ENCODE measurements at regions not wholly inside any gene's neighbourhood (a gene's known extent, or its start where the extent isn't known, plus 50 kb on each side); places are given as distances from the start of the nearest gene placed in this dataset.
"Not testable (repeated sequence)": the region's sequence is repeated elsewhere in the genome, so short reads cannot be mapped to it uniquely, and the experiment has no call there.

GRCh38 chr3:148534089-148534988 is 163.4 kb upstream of the AGTR1 start:
- no peak for DNase-seq

GRCh38 chr3:148535001-148535400 is 162.7 kb upstream of the AGTR1 start:
- no peak for DNase-seq

- no peak for DNase-seq
Measured at GRCh38 chr3:148540266-148540665, 157.4 kb upstream of the AGTR1 start.

- DNase-seq = no peak
Measured at GRCh38 chr3:148540851-148541250, 156.9 kb upstream of the AGTR1 start.

GRCh38 chr3:148546959-148547358 is 150.7 kb upstream of the AGTR1 start:
- DNase-seq = no peak

GRCh38 chr3:148551767-148552260 is 145.9 kb upstream of the AGTR1 start:
- DNase-seq = no peak

GRCh38 chr3:148554367-148554766 is 143.3 kb upstream of the AGTR1 start:
- no peak for DNase-seq

- no peak for DNase-seq
Measured at GRCh38 chr3:148556664-148557063, 141.0 kb upstream of the AGTR1 start.

GRCh38 chr3:148577579-148577978 is 120.1 kb upstream of the AGTR1 start:
- not testable (repeated sequence) for DNase-seq

- DNase-seq = no peak
Measured at GRCh38 chr3:148582126-148582525, 115.6 kb upstream of the AGTR1 start.

- no peak for DNase-seq
Measured at GRCh38 chr3:148583793-148584192, 113.9 kb upstream of the AGTR1 start.

- no peak for DNase-seq
Measured at GRCh38 chr3:148584438-148584837, 113.3 kb upstream of the AGTR1 start.

GRCh38 chr3:148585671-148586379 is 111.9 kb upstream of the AGTR1 start:
- no peak for DNase-seq

- DNase-seq = no peak
Measured at GRCh38 chr3:148588291-148588690, 109.4 kb upstream of the AGTR1 start.

- DNase-seq = no peak
Measured at GRCh38 chr3:148591525-148591924, 106.2 kb upstream of the AGTR1 start.

GRCh38 chr3:148598619-148599018 is 99.1 kb upstream of the AGTR1 start:
- DNase-seq = no peak

- no peak for DNase-seq
Measured at GRCh38 chr3:148599481-148599880, 98.2 kb upstream of the AGTR1 start.

- no peak for DNase-seq
Measured at GRCh38 chr3:148600440-148600839, 97.3 kb upstream of the AGTR1 start.

- no peak for DNase-seq
Measured at GRCh38 chr3:148600902-148601765, 96.6 kb upstream of the AGTR1 start.

GRCh38 chr3:148601766-148602685 is 95.7 kb upstream of the AGTR1 start:
- no peak for DNase-seq

GRCh38 chr3:148604270-148605085 is 93.2 kb upstream of the AGTR1 start:
- no peak for DNase-seq

All from NCI-H2171 treated with DMSO at 0.1 percent for 48 hours (cell line).